ENCODE measurements at regions not wholly inside any gene's neighbourhood (a gene's known extent, or its start where the extent isn't known, plus 50 kb on each side); places are given as distances from the start of the nearest gene placed in this dataset.

GRCh38 chr6:74623027-74623426 is 582.8 kb downstream of the COL12A1 start:
- TF ChIP-seq CTCF (IDR thresholded peaks at IDR 0.05) (no peak), POLR2A (IDR thresholded peaks at IDR 0.05) (no peak)
